Renal cortex interstitium (tissue), 11 donors: ENCODE measurements at regions not wholly inside any gene's neighbourhood (a gene's known extent, or its start where the extent isn't known, plus 50 kb on each side); places are given as distances from the start of the nearest gene placed in this dataset.
A peak's percentile ranks its signal among the peaks of the same experiment; 100 is the strongest.
"Not testable (repeated sequence)": the region's sequence is repeated elsewhere in the genome, so short reads cannot be mapped to it uniquely, and the experiment has no call there.

ENCODE experiments used
- DNase-seq, 11 donors: peaks; one replicate each; pipeline ENCODE4 v3.0.0-alpha.2; 2013; ENCODE audit warnings: low read depth in 9 of 11, low spot score in 4 of 11; ENCODE audit errors: extremely low read depth in 1 of 11

DNA sequence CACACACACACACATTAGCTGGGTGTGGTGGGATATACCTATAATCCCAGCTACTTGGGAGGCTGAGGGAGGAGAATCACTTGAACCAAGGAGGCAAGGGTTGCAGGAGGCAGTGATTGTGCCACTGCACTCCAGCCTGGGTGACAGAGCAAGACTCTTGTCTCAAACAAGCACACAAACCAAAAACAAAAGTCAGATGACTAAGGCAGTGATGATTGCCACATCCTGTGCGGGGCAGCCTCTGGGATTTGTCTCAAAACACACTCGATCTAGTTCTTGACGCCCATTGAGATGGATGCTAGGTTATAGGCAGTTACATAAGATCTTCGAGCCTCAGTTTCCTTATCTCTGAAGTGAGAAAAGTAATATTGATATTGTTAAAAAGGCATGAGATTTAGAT is 57.8 kb upstream of the NBPF8 start:
- DNase-seq, result not testable (repeated sequence)

DNA sequence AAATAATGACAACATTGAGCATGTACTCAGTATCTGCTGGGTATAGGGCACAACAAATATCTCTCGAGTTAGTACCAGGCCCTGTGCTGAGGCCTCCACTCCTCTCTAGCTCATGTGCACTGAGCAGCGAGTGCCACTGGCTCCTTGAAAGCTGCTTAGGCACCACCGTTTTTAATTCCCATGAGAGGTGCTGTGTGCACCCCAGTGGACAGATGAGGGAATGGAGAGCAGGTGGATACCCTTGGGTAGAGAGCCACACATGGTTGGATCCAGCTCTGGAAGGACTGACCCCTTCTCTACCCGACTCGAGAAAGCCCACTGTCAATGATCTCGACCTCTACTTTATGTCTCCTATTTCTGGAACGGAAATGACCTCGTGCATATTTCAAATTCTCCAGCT is 58.7 kb upstream of the NBPF8 start:
- DNase-seq, result not testable (repeated sequence)

DNA sequence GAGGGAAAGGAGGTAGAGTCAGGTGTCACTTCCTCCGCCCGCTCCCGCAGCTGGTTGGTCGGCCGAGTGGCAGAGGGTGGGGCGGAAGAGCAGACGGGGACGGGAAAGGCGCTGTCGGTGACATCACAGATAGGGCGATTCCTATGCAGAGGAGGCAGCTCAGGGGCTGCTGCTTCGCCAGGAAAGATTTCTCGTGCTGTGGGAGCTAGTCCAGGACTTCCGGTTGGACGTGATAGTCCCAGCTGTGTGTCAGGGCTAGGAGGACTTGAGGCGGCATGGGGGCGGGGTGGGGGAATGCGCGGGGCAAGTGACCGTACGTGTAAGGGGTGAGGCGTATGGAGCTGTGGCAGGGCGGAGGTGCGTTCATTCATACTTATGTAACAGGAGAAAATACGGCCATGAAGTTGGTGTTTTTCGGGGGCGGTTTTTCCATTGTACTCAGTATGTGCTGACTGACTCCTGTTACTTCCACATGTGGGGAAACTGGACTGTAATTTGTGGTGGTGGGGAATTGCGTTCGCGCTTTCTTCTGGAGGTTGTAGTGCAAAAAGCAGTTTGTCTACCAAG is 60.1 kb upstream of the NBPF8 start:
- DNase-seq, result peak in 8 of 11 donors; percentile 23 to 51 (median 34)

DNA sequence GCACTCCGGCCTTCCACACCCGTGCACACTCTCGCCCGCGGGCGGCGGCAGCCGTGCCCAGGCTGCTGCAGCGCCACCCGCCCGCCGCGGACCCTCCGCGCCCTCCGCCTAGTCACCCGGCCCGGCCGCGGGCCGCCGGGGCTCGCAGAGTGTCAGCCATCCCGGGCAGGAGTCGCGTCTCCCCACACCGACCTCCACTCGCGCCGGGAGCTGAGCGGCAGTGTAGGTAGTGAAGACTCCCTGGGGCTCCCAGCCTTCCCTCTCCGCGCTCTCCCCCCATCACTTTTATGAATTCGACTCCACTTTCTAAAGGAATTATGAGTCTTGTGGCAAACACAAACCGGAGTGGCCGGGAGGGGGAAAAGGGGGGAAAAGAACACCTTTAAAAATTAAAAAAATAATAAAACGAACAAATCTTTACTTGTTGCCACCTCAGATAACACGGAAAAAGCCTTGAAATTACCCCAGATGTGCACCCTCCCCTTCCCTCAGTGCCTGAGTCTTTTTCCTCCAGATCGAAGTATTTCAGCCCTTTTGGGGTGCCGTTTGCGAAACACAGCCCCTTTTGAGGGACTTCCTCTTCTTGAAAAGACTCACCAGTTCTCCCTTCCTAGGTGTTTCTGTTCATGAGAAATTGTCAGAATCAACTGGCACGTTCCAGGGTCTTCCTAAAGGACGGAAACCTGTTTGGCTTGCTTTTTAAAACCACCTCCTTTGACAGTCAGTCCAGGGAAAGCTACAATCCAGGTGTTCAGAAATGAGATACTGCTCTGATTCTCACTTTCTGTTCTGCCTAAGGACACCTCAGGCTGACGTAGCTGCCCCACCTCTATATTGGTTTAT is 72.4 kb upstream of the NBPF8 start:
- peak in 1 of 11 donors; percentile 0 for DNase-seq

DNA sequence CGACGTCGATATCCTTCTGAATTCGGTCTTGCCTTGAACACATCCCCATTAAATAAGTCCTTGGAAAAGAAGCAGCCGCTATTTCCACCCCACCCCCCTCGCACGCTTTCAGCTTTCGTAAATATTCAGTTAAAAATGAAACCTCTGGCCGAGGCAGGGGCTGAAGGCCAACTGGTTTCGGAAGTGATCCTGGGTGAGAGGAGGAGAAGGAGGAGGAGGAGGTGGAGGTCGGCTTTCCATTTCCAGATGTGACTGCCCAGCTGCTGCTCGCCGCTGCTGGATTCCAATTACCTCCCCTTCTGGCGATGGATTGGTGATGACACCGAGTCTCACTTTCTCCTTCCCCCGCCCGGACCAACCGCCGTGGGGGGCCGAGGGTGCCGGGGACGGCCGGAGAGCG is 73.1 kb upstream of the NBPF8 start:
- DNase-seq, result peak in 4 of 11 donors; percentile 3 to 18 (median 8)

DNA sequence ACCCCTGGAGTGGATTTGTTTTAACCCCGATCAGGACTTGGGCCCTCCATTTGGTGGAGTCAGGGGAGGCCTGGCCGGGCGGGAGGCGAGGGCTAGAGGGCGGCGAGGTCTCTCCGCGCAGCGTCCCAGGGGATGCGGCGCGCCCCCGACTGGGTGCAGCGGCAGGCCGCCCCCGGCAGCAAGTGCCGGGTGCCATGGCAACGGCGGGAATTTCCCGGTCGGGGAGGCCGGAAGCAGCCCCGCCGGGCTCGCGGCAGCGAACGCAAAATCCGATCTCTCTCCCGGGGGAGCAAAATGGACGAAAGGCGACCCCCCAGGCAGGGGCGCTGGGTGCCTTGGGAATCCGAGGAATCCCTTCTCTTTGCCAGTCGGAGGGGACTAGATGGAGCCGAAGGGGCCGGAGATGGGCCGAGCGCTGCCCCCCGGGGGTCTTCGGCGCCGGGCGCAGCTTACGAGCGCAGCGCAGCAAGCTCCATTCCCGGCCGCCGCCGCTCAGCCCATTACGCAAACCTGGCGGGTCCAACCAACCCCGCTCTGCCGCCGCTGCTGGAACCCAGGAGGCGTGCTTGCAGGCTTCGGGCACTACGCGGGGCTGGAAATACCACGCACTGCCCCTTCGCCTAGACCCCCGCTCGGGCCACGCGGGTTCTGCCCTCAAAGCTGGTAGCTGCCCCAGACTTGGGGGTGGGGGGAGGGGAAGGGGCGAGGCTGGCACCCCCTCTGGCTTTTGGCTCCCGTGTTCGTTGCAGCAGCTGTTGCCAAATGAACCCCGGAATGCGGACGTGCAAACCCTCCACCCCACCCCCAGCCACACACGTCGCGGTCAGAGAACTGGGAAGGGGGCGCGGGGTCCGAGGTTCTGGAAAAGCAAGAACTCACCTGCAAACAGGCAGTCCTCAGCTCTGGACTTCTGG is 73.7 kb upstream of the NBPF8 start:
- DNase-seq, result not testable (repeated sequence)

DNA sequence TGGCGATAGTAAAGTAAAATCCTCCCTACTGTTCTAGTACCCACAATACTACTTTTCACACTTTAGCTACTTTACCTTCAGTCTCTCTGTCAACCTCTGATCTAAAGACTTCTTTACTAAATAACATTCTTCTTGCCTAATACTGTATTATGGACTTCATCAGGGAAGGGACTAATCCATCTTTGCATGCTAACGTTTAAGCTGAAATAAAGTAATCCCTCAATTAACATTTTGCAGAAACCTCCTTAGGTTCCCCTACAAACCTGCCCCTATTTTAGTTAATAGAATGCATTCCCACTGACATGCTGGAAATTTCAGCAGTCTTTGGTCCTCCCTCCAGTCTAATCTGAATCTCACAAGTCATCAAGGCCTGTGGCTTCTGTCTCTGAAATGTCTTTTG is 99.1 kb upstream of the NBPF8 start:
- DNase-seq, result not testable (repeated sequence)

DNA sequence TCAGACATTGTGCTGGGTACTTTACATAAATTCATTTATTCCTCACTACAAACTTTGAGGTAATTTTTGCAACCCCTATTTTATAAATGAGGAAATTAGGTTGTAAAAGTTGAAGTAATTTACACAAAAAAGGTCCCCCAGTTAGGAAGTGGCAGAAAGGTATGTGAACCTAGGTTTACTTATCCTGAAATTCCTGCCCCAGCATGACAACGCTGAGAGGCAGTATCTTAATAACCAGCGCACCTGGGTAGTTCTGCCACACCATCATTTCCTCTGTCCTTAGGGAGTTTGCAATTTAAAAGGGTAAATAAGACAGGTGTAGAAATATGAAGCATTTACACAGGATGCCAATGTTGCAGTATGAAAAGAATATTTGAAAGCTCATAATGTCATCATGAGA is 102.9 kb upstream of the NBPF8 start:
- DNase-seq, result not testable (repeated sequence)

DNA sequence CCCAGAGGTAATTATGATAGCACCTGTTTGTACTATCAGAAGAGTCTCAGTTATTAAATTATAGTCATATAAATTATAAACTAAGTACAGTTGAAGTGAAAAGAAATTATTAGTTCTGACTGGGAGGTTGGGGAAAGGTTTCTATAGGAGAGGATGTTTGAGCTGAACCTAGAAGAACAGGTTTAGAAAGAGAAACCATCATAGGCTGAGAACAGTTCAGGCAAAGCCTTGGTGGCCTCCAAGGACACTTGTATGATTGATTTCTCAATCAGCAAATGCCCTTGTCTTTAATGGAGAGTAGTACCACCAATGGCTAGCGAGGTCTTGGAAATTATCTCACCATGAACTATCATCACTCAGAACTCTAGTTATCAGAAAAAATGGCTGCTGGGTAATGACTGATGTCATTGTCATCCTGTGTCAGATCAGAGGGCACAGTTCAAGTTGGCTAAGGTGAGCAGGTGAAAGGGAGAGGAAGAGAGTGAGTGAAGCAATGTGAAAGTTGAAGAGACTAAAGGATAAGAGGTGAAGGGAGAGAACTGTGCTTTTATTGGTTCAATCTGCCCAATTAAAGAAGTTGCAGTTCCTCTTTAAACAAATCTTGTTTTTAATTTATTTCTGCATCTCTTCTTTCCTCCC is 105.8 kb upstream of the NBPF8 start:
- not testable (repeated sequence) for DNase-seq

DNA sequence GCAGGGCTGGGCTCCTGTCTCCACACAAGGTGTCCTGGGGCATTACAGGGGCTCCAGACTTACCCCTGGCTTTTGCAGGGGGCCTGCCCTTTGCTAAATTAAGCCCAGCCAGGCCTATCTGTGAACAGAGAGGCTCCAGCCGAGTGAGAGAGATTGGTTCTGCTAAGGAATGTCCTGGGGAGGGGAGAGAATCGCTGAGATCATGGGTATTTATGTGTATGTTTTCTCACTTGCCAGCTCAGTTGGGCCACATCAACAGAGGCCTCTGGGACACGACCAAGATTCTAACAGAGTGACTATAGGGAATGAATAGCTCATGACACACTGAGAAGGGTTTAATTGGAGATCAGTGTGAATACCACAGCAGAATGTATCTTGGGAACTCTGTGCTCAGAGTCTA is 109.8 kb upstream of the NBPF8 start:
- not testable (repeated sequence) for DNase-seq

DNA sequence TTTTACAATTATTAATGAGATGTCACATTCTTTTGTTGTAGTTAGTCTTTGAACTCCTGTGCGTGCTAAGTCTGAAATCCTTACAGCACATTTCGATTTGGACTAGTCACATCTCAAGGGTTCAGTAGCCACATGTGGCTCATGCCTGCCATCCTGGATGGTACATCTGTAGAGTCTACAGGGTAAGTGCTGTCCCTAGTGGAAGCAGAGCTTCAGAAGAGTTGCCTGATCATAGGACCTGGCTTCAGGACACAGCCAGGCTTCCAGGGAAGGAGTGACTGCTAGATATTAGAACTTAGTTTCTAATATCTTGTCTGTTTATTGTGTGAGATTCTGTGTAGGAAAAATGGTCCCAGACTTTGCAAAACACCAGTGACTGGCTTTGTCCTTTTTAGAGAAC is 110.5 kb upstream of the NBPF8 start:
- not testable (repeated sequence) for DNase-seq

DNA sequence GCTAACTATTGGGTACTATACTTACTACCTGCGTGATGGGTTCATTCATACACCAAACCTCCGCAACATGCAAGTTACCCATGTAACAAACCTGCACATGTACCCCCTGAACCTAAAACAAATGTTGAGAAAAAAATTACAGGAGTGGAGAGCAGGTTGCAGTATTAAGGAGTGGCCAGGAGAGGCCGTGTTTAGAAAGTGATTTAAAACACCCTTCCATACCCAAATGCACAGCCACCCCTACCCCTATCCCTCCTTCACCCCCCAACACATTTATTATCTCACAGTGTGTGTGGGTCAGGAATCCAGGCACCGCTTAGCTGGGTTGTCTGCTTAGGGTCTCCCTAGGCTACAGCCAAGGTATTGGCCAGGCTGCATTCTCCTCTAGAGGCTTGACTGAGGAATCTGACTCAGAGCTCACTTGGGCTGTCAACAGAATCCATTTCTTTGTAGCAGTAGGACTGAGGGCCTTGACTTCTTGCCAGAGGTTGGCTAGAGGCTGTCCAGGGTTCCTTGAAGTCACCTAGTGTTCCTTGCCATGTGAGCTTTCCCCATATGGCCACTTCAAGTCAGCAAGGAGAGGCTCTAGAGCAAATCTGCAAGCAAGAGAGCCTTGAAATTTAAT is 115.3 kb upstream of the NBPF8 start:
- DNase-seq, result not testable (repeated sequence)

DNA sequence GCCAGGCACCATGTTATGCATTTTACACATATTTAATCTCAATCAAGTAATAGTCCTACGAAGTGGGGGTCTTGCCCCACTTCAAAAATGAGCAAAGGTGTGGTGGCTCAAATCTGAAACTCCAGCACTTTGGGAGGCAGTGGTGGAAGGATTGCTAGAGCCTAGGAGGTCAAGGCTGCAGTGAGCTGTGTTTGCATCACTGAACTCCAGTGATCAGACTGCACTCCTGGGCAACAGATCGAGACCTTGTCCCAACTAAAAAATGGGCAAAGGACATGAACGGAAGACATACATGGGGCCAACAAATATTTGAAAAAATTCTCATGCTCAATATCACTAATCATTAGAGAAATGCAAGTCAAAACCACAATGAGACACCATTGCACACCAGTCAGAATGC is 116.3 kb upstream of the NBPF8 start:
- not testable (repeated sequence) for DNase-seq

DNA sequence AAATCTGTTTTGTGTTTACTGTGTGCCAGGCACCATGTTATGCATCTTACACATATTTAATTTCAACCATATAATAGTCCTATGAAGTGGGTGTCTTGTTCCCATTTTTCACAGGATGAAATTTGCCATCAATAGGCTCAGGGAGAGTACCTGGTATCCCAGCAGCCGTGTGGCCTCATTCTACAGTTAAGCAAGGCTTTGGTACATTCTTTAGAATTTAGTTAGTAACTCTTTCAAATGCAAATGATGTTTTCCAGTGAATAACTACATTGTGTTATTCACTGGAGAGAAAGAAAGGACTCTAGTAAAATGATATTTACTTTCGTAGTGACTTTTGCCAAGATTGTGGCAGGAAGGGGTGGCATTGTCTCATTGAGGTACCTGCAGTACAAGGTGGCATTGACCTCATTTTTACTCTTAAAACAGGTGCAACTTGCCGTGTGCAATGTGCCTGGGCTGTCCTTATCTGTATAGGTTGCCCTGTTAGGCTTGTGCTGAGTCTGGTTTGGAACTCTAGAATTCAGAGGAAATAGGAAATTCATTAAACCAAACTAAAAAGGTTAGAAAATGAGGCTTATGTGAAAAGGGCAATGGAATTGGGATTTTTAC is 117.4 kb upstream of the NBPF8 start:
- not testable (repeated sequence) for DNase-seq

DNA sequence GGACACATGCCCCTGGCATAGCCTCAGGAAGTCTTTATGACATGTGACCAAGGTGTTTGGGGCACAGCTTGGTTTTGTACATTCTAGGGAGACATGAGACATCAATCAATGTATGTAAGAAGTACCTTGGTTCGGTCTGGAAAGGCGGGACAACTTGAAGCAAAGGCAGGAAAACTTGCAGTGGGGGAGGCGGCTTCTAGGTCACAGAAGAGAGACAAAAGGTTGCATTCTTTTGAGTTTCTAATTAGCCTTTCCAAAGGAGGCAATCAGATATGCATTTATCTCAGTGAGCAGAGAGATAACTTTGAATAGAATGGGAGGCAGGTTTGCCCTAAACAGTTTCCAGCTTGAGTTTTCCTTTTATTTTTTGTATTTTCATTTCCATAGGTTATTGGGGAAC is 113.8 kb upstream of the SEC22B start:
- DNase-seq, result not testable (repeated sequence)

DNA sequence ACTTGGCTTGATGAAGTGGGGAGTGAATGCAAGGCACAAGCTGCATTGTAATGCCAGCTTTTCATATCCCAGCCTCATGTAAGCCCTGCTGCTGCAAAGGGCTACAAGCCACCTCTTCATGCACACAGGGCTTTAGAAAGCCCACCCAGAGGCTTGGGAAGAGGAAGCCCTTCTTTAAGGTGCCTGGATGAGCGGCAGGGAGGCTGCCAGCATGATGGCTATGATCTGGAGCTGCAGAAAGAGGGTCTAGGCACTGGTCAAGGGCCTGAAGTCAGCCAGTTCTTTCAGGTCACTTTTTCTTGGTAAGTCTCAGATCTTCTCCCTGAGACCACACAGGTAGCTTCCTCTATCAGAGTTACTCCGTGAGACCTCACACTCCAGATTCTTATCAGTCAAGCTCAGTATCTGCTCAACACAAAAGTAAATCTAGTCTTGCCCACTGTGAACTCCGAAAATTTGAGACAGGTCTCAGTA is 113.3 kb upstream of the SEC22B start:
- not testable (repeated sequence) for DNase-seq

DNA sequence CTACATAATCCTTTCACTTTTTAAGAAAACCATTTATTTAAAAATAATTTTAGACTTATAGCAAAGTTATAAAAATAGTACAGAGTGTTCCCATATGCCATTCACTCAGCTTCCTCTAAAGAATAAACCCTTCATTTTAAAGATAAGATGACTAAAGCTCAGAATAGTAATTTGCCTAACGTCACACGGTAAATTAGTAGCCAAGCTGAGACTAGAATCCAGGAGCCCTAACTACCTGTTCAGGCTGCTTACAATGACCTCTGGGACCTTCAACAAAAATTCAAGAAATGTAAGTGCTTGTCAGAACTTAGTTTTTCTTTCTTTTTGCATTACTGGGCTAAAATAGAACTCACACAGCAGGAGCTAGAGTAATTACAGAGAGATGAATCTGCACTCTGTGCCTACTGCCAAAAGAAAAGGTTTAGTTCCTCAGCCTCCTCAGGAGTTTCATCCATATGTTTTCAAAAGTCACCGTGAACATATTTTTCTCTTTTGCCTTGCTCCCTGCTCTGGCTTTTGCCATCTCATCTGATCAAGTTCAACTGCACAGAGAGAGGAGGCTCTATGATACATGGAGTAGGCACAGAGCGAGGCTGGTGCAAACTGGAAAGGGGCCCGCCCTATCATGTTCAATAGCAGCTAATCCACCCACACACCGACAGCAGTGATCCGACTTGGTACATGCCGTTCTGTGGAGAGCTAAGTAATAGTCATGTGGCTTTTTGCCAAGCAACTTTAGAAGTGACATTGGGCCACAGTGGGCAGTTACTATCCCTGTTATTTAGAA is 112.7 kb upstream of the SEC22B start:
- not testable (repeated sequence) for DNase-seq
